Right lobe of liver (tissue), 6 donors: ENCODE measurements at regions not wholly inside any gene's neighbourhood (a gene's known extent, or its start where the extent isn't known, plus 50 kb on each side); places are given as distances from the start of the nearest gene placed in this dataset.

Experiments used
- ATAC-seq, 4 donors: fragments of 200-7000 bp; cut with Tn5 transposase; one replicate each; pipeline ENCODE4 v1.9.1; 2020; ENCODE audit warnings: mild to moderate bottlenecking in 4 of 4, moderate library complexity in 4 of 4
- DNase-seq, 3 donors: peaks; one replicate each; pipeline ENCODE4 v3.0.0-alpha.2; 2020
- H3K27ac ChIP-seq, 3 donors: fragments of 200-600 bp; one replicate each; pipeline ENCODE4 v1.8.0; 2022
- H3K27me3 ChIP-seq, 2 donors: fragments of 200-600 bp; one replicate each; pipeline ENCODE4 v1.8.0; 2022
- H3K36me3 ChIP-seq, 4 donors: fragments of 200-600 bp; sonication (generic) in 1 of 4; one replicate each; pipeline versions ENCODE4 v1.5.1 to v1.8.0; 2017 to 2022; ENCODE audit warnings: control low read depth in 1 of 4
- H3K4me1 ChIP-seq, 4 donors: fragments of 200-600 bp; sonication (generic) in 1 of 4; one replicate each; pipeline versions ENCODE4 v1.5.1 to v1.8.0; 2017 to 2022; ENCODE audit warnings: control low read depth in 1 of 4
- H3K4me3 ChIP-seq, 3 donors: fragments of 200-600 bp; one replicate each; pipeline ENCODE4 v1.8.0; 2022
- H3K9me3 ChIP-seq, 4 donors: fragments of 200-600 bp; sonication (generic) in 1 of 4; one replicate each; pipeline versions ENCODE4 v1.5.1 to v1.8.0; 2017 to 2022; ENCODE audit warnings: control low read depth in 1 of 4
- POLR2A ChIP-seq: fragments of 450-650 bp; IDR thresholded peaks from one replicate; pipeline ENCODE4 v1.6.1; 2017; ENCODE audit warnings: antibody characterized with exemption, mild to moderate bottlenecking
- WGBS: methylation state at CpG from one replicate; pipeline ENCODE4 v1.1.6; 2018; ENCODE audit warnings: low coverage, low lambda C conversion rate; ENCODE audit not compliant: insufficient coverage; ENCODE audit errors: missing lambda C conversion rate; 5-methylcytosine and 5-hydroxymethylcytosine counted together
- intact Hi-C, 2 donors: fragments of 100-400 bp; cut with DNase I; formaldehyde crosslinking; loops; one replicate each; pipeline versions ENCODE4 v1.11.2 to v1.14.1; 2022
- TF ChIP-seq, protein P1 (sequence below), 4 donors: fragments of 200-600 bp in 3 of 4; fragments of 450-650 bp in 1 of 4; IDR thresholded peaks; one replicate each; pipeline versions ENCODE4 v1.5.1 to v1.8.0; 2016 to 2022; ENCODE audit warnings: antibody characterized with exemption in 4 of 4, mild to moderate bottlenecking in 2 of 4
- donor health status: DM: no; HTN: yes; CAD: no.
- donor health status: DM: no; HTN: no; CAD: no.
- donor health status: DM: no; HTN: no; CAD: no.
- donor health status: DM: no; HTN: yes; CAD: no.
- donor health status: DM: no; HTN: yes; CAD: no.

DNA sequence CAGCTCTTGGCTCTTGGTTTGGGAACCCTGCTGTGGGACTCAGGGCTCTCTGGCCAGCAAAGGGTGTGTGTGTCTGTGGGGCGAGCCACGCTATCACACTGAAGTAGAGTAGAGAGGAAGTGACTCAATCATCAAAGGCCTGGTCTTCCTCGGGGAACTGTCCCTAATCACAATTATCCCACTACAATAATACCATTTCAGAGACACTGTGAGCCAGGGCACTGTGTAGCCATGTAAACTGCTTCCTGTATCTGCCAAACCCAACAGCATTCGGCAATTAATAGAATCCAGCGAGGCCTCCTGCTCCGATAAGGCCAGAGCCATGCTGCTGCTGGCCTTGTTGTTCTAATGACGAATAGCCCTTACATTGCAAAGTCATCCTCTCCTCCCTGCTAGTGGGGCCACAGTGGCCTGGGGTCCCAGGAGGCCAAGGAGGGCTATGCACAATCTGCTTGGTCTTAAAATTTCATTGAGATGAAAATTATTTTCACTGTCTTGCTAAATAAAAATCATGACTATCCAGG is 49.8 kb upstream of the LMO2 start:
- WGBS, result 67% methylated on average over 7 of the region's 7 CpGs
- Histone ChIP-seq H3K36me3 (no peaks in the 10 kb centered on the region), H3K27ac (no peak overlapping the region), H3K4me1 (no peaks in the 10 kb centered on the region), H3K4me3 (no peak overlapping the region), H3K27me3 (no peaks in the 10 kb centered on the region), H3K9me3 (no peaks in the 10 kb centered on the region)
- TF ChIP-seq POLR2A, result no peak
- TF ChIP-seq, protein P1, sequence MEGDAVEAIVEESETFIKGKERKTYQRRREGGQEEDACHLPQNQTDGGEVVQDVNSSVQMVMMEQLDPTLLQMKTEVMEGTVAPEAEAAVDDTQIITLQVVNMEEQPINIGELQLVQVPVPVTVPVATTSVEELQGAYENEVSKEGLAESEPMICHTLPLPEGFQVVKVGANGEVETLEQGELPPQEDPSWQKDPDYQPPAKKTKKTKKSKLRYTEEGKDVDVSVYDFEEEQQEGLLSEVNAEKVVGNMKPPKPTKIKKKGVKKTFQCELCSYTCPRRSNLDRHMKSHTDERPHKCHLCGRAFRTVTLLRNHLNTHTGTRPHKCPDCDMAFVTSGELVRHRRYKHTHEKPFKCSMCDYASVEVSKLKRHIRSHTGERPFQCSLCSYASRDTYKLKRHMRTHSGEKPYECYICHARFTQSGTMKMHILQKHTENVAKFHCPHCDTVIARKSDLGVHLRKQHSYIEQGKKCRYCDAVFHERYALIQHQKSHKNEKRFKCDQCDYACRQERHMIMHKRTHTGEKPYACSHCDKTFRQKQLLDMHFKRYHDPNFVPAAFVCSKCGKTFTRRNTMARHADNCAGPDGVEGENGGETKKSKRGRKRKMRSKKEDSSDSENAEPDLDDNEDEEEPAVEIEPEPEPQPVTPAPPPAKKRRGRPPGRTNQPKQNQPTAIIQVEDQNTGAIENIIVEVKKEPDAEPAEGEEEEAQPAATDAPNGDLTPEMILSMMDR (IDR thresholded peaks at IDR 0.05), result no peak
- intact Hi-C loops, result no loop called here
- DNase-seq (peak in 1 of 3 donors; percentile 38), ATAC-seq (peak; percentile 54 to 70 (median 60))
